Panc1 (cell line): ENCODE measurements at regions not wholly inside any gene's neighbourhood (a gene's known extent, or its start where the extent isn't known, plus 50 kb on each side); places are given as distances from the start of the nearest gene placed in this dataset.
"Not testable (repeated sequence)": the region's sequence is repeated elsewhere in the genome, so short reads cannot be mapped to it uniquely, and the experiment has no call there.

Experiments
- ATAC-seq: fragments of 200-7000 bp; cut with Tn5 transposase; 2 replicates; pipeline ENCODE4 v1.9.1; 2020; ENCODE audit warnings: mild to moderate bottlenecking, moderate library complexity
- BruUV-seq: library from RNA; stranded (reverse); fragments of 400-500 nt; replicated peaks from 2 replicates; lab custom pipeline; 2021; lab: Mats Ljungman, UMichigan
- CTCF ChIA-PET: fragments of 300-600 bp; sonication (Branson Sonifier 250); formaldehyde crosslinking; loops from one replicate; lab custom pipeline; 2022; ENCODE audit warnings: antibody characterized with exemption; lab: Charles Lee
- POLR2A ChIA-PET: fragments of 300-600 bp; sonication (Branson Sonifier 250); formaldehyde crosslinking; loops from one replicate; lab custom pipeline; 2022; ENCODE audit warnings: antibody characterized with exemption; lab: Charles Lee
- DNase-seq: peaks from one replicate; pipeline ENCODE4 v3.0.0-alpha.2; 2010; ENCODE audit warnings: low read depth, low spot score
- H3K27ac ChIP-seq: 2 replicates; pipeline ENCODE4 v1.5.1; 2011; ENCODE audit warnings: mild to moderate bottlenecking, low read length, inconsistent platforms
- H3K27me3 ChIP-seq: fragments of 200-500 bp; sonication (Bioruptor generic); 2 replicates; pipeline ENCODE4 v1.6.0; 2014; ENCODE audit warnings: low read length, inconsistent platforms; ENCODE audit not compliant: control insufficient read depth, insufficient read depth
- H3K36me3 ChIP-seq: fragments of 200-500 bp; sonication (Bioruptor generic); 2 replicates; pipeline ENCODE4 v1.5.1; 2014; ENCODE audit warnings: inconsistent platforms, mild to moderate bottlenecking, low read length, moderate library complexity; ENCODE audit not compliant: control insufficient read depth, insufficient read depth
- H3K4me1 ChIP-seq: 2 replicates; pipeline ENCODE4 v1.5.1; 2011; ENCODE audit warnings: inconsistent platforms, mild to moderate bottlenecking, low read length, moderate library complexity; ENCODE audit not compliant: control insufficient read depth, insufficient read depth
- H3K4me3 ChIP-seq, 2 experiments: 2 replicates each; pipeline ENCODE4 v1.5.1; 2011 to 2012; ENCODE audit warnings: low read depth in 2 of 2, low read length in 2 of 2, mild to moderate bottlenecking in 2 of 2, inconsistent platforms in 1 of 2, moderate library complexity in 1 of 2
- H3K9me3 ChIP-seq: fragments of 200-500 bp; sonication (Bioruptor generic); 2 replicates; pipeline ENCODE4 v1.5.1; 2014; ENCODE audit warnings: low read depth, mild to moderate bottlenecking, inconsistent platforms, low read length, moderate library complexity; ENCODE audit not compliant: control insufficient read depth, insufficient read depth
- CTCF ChIP-seq: fragments of 450-650 bp; IDR thresholded peaks from 2 replicates; pipeline ENCODE4 v1.5.1; 2017; ENCODE audit warnings: mild to moderate bottlenecking
- POLR2AphosphoS5 ChIP-seq: IDR thresholded peaks from 2 replicates; pipeline ENCODE4 v1.6.1; 2012; ENCODE audit warnings: mild to moderate bottlenecking, low read depth, low read length, moderate library complexity
- REST ChIP-seq, 2 experiments: IDR thresholded peaks; 2 replicates each; pipeline ENCODE4 v1.6.1; 2011 to 2012; ENCODE audit warnings: low read depth in 2 of 2, control low read depth in 1 of 2, low read length in 1 of 2, mild to moderate bottlenecking in 1 of 2, moderate library complexity in 1 of 2; ENCODE audit not compliant: insufficient read depth in 1 of 2
- SIN3A ChIP-seq: IDR thresholded peaks from 2 replicates; pipeline ENCODE4 v1.6.1; 2012; ENCODE audit warnings: low read depth, mild to moderate bottlenecking, low read length, moderate library complexity, borderline replicate concordance; ENCODE audit not compliant: insufficient read depth
- TCF7L2 ChIP-seq: IDR thresholded peaks from 2 replicates; pipeline ENCODE4 v1.6.1; 2011; ENCODE audit warnings: mild to moderate bottlenecking, low read depth, low read length, inconsistent platforms
- in situ Hi-C: cut with HindIII; loops from 2 replicates; pipeline ENCODE4 v1.10.0; 2016; ENCODE audit warnings: low sequenced_read_pairs, low pct_unique_long_range_greater_than_20kb
- intact Hi-C: fragments of 100-400 bp; cut with micrococcal nuclease; formaldehyde crosslinking; loops from one replicate; pipeline ENCODE4 v1.10.0; 2022; ENCODE audit not compliant: unreplicated experiment

- H3K27me3 ChIP-seq, CTCF ChIA-PET, H3K36me3 ChIP-seq, intact Hi-C loops, BruUV-seq, POLR2A ChIA-PET, DNase-seq, H3K4me1 ChIP-seq, H3K27ac ChIP-seq, H3K4me3 ChIP-seq, in situ Hi-C loops, H3K9me3 ChIP-seq, ATAC-seq: not testable (repeated sequence)
Measured at GRCh38 chr7:131823961-131824440, 267.6 kb upstream of the PODXL start.

GRCh38 chr7:131819891-131820290 lies 263.5 kb upstream of the PODXL start:
- BruUV-seq = no TSS peak
- ATAC-seq = no peak
- DNase-seq = no peak
- intact Hi-C loops = loop anchor here (10.0 kb wide), 1 partner anchor 125 kb away; no protein-coding TSS in a partner anchor
- ChIA-PET CTCF (no interaction called here), POLR2A (no interaction called here)
- no peaks in the 10 kb centered on the region for H3K36me3 ChIP-seq
- H3K27ac ChIP-seq = no peak overlapping the region
- no peaks in the 10 kb centered on the region for H3K9me3 ChIP-seq
- H3K27me3 ChIP-seq = peaks cover 2% of the 10 kb centered on the region
- no peak overlapping the region for H3K4me3 ChIP-seq
- TF ChIP-seq REST (IDR thresholded peaks at IDR 0.05; ENCODE audit: insufficient read depth in 1 of 2, low read depth in 2 of 2, low read length in 1 of 2) (no peak), TCF7L2 (no peak), CTCF (no peak)
- in situ Hi-C loops = no loop called here
- no peaks in the 10 kb centered on the region for H3K4me1 ChIP-seq

GRCh38 chr7:131816391-131817007 lies 260.1 kb upstream of the PODXL start:
- TF ChIP-seq SIN3A = no peak
- TF ChIP-seq POLR2AphosphoS5 = no peak
- no peak for TF ChIP-seq TCF7L2
- TF ChIP-seq CTCF = no peak
- no peak for TF ChIP-seq REST (IDR thresholded peaks at IDR 0.05; ENCODE audit: insufficient read depth in 1 of 2, low read depth in 2 of 2, low read length in 1 of 2)
- no peak overlapping the region for H3K27ac ChIP-seq
- ATAC-seq = no peak
- no peaks in the 10 kb centered on the region for H3K4me1 ChIP-seq
- no peaks in the 10 kb centered on the region for H3K36me3 ChIP-seq
- intact Hi-C loops = loop anchor here (10.0 kb wide), 1 partner anchor 122 kb away; no protein-coding TSS in a partner anchor
- peaks cover 2% of the 10 kb centered on the region for H3K27me3 ChIP-seq
- H3K4me3 ChIP-seq = no peak overlapping the region
- in situ Hi-C loops = no loop called here
- H3K9me3 ChIP-seq = no peaks in the 10 kb centered on the region
- POLR2A ChIA-PET = no interaction called here
- no TSS peak for BruUV-seq
- CTCF ChIA-PET = no interaction called here
- no peak for DNase-seq
